Embryonic facial prominence (tissue), 1 donor: ENCODE measurements at regions not wholly inside any gene's neighbourhood (a gene's known extent, or its start where the extent isn't known, plus 50 kb on each side); places are given as distances from the start of the nearest gene placed in this dataset.
"Not testable (repeated sequence)": the region's sequence is repeated elsewhere in the genome, so short reads cannot be mapped to it uniquely, and the experiment has no call there.

Experiments
- DNase-seq: peaks from one replicate; pipeline ENCODE4 v3.0.0-alpha.2; 2016; ENCODE audit errors: extremely low spot score

DNA sequence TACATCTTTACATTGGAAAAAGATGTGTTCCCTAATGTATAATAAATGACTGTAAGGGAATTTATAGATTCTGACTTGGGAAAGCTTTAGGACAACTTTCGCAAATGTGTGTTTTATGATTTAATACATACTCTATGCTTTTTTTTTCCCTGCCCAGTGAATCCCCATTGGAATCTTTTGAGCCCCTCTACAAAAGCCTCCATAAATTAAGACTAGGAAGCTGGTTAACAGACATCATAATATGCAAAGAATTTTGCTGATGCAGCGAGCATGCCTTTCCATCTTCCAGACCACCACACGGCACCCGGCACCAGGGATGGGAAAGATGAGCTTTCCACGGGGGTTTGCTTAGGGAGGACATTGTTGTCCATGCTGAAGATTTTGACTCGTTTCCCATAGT is 156.1 kb upstream of the IVNS1ABP start:
- DNase-seq = no peak

DNA sequence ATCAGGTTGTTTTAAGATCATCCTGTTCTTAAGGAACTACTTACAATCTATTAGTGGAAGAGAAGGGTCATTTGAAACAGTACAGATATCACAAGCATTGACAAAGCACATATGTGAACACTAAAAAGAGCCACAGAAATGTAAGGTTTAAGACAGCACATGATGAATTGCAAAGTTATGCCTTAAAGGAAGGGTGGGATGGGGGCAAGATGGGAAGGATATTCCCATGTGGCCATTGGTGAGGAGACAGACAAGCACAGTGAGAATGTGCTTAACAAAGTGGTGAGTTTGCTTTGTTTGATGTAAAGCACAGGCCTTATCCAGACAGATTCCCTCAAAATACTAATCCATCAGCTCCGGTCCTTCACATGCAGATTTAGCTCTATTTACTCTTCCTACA is 151.6 kb upstream of the IVNS1ABP start:
- no peak for DNase-seq

DNA sequence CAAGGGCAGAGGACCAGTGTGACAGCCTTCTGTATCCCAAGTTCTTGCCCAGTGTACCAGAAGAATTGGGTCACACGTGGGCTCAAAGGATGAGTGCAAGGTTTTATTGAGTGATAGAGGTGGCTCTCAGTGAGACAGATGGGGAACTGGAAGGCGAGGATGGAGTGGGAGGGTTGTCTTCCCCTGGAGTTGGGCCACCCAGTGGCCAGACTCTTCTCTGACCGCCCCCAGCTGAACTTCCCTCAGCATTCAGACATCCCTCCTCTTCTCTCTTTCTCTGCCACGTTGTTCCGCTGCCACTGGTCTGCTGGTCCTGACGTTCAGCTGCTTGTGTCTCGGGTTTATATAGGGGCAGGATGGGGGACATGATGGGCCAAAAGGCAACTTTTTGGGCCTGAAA is 150.1 kb upstream of the IVNS1ABP start:
- DNase-seq = no peak

DNA sequence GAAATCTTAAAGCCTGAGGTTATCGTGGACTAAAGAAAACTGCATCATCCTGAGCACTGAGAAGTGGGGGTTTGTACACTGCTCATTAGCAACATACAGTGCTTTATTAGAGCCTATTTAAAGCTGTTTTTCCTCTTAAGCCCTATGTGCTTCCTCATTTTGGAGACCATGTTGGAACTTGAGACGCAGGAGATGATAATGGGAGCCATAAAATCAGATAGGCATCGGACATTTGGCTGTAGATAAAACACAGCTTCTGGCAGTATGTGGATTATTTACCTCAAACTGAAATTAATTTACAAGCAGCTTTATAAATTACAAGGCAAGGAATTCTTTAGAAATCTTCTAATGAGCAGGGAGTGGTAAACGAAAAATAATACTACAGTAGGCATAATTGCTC is 147.7 kb upstream of the IVNS1ABP start:
- no peak for DNase-seq

DNA sequence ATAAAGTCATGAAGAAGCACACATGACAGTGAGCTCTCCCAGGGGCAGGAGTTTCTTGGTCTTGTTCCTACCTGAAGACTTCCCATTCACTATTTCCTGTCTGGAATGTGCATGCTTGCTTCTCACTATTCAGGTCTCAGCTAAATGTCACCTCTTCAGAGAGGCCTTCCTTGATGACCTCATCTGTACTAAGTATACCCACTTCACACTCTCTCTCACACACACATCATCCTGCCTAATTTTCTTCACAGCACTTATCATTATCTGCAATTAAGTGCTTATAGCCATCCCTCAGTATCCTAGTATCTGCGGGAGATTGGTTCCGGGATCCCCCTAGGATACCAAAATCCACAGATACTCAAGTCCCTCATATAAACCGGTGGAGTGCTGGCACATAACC is 146.4 kb upstream of the IVNS1ABP start:
- no peak for DNase-seq

DNA sequence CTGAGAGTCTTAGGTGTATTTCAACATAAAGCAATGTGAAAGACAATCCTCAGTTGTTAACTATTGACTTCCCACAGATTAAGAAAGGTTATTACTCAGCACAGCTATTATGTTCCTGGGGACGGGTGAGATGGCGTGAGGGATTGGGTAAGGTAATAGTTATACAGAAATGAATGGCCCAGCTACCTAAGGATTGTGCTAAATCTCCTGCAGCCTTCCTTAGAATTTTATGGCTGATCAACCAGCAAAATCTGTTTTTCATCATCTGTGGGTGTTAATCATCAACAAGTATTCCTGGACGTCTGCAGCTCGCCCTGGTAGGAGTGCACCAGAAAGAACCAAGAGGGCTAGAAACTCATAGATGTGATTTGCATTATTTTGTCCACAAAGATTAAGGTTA is 146.0 kb upstream of the IVNS1ABP start:
- no peak for DNase-seq

DNA sequence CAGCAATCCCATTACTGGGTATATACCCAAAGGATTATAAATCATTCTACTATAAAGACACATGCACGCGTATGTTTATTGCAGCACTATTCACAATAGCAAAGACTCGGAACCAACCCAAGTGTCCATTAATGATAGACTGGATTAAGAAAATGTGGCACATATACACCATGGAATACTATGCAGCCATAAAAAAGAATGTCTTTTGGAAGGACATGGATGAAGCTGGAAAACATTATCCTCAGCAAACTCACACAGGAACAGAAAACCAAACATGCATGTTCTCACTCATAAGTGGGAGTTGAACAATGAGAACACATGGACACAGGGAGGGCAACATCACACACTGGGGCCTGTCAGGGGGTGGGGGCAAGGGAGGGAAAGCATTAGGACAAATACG is 143.7 kb upstream of the IVNS1ABP start:
- not testable (repeated sequence) for DNase-seq

DNA sequence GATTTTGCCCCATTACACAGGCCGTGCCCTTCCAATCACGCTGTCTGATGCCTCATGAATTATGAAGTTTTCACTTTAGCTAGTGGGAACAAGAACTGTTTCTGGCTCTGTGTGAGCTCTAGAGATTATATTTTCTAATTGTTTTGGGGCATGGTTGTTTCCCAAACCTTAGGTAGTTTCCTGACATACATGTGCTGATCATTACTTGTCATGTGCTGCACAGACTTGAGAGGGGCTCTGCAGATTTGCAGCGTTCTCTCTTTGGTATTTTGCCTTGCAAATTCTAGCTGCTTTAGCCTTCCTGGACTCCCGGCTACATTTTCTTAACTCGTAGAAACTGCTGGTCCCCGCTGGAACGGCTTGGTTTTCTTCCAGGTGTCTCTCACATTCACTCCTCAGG is 142.1 kb upstream of the IVNS1ABP start:
- no peak for DNase-seq

DNA sequence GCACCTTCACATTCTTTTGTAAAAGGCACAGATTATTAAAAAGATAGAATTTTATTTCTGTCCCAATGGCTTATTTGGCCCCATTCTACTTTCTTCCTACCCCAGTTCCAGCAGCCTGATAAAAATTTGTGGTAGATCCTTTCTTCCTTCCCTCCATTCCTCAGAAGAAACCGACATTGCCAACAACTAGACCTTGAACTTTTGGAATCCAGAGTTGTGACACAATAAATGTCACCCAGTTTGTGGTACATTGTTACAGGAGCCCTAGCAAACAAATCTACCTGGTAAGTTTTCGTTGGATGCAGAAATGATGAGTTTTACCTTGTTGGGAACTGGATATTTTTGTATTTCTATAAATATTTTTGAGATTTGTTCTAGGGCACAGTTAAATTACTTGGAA is 141.6 kb upstream of the IVNS1ABP start:
- no peak for DNase-seq

DNA sequence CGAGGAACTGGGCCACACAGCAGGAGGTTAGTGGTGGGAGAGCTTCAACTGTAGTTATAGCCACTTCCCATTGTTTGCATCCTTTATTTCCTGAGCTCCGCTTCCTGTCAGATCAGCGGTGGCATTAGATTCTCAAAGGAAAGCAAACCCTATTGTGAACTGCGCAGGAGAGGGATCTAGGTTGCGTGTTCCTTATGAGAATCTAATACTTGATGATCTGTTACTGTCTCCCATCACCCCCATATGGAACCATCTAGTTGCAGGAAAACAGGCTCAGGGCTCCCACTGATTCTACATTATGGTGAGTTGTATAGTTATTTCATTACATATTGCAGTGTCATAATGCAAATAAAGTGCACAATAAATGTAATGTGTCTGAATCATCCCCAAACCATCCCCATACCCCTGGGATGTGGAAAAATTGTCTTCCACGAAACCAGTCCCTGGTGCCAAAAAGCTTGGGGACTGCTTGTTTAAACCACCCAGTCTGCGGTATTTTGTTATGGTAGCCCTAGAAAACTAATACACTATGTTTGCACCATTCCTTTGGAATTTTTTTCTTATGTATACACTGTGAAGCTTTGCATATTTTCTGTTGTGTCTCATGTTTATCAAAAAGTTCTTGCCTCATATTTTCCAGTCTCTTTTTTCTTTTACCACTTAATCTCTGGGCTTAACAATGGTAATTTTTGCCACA is 136.6 kb upstream of the IVNS1ABP start:
- DNase-seq = no peak

DNA sequence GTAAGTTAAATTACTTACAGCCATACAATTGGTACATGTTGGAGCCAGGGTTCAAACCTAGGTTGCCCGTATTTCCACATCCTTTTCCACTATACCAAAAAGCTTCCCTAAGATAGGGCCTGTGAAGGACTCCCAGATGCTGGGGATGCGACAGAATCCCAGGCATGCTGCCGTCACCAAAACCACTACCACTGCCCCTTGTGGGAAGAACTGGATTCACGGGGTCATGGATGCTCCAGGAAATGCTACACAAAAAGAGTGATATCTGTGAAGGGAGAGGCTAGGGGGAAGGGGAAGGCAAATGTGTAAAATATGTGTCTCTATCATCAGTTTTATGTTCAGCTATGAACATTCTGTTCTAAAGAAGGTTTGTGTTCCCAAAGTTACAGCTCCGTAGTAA is 133.9 kb upstream of the IVNS1ABP start:
- no peak for DNase-seq

DNA sequence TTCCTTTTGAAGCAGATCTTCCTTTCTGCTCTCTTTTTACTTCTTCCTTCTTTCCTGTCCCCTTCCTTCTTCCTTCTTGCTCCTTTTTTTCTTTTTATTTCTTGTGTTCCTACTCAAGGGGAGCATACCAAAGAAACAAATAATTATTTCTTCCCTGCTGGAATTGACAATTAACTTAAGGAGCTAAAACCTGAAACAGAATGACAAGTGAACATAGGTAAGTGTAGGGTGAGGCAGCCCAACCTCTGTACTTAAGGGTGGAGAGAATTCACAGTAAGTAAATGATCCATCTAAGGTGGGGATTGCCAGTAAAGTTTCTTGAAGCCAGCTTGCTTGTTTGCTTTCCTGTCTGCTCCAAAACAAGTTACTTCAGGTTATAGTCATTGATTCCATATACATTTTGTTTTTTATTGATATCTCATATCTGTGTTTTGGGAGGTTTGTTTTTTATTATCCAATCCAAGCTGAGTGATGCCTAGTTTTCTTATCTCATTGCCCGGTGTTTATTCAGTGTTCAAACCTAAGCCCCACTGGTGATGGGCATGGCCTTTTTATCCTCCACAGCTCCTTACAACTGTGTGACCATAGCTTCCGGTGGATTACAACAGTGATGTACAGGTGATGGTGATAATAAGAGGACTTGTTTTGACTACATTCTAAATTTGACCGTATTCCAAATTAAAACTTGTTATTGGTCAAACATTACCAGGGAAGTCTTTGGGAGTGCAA is 133.2 kb upstream of the IVNS1ABP start:
- DNase-seq = no peak

DNA sequence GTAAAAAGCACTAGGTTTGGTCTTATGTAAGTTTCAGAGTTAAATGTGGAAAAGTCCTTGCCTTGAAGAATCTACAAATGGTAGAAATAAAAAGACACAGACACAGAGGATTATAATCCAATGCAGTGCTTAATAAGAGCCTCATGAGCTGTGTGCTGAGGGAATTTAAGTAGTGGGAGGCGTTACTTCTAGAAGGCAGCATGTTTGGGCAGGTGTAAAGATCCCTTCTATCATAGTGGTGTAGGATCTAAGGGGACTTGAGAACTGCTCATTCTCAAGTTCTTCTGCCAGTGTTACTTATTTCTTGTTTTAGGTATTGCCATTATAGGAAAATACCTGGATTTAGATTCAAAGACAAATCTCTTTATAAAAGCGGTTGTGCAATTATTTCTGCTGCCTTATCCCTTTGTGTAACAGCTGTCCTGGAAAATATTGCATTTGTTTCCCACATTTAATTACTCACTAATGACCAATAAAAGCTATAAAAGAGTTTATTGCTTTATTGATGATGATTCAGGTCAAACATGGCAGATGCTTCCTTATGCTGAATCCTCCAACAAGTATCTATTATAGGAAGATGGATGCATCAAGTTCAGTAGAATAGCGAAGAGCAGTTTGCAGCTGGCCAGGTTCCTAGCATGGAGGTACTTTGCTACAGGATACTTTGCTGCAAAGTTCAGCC is 132.5 kb upstream of the IVNS1ABP start:
- no peak for DNase-seq

DNA sequence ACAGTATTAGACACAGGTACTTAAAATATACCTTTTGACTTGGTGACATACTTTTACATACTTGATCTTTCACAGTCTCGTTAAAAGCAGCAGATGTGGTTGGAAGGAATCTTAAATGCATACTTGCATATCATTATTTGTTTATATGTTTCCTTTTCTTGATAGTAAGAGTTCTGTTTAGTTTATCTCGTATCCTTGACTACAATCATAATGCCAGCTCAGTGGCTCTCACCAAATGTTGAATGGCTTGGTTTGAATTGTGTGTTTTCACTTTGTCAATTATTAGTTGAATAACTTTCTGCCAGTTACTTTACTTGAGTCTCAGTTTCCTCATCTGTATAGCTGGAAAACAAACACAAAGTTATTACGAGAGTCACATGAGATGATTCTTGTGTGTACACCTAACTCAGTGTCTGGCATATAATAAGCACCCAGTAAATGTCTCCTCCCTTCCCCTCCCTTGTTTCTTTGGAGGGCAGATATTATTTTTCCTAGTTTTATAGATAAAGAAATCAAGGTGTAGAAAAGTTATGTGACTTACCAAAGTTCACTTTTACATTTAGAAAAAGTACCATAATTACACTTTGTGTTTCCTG is 131.6 kb upstream of the IVNS1ABP start:
- DNase-seq = no peak

DNA sequence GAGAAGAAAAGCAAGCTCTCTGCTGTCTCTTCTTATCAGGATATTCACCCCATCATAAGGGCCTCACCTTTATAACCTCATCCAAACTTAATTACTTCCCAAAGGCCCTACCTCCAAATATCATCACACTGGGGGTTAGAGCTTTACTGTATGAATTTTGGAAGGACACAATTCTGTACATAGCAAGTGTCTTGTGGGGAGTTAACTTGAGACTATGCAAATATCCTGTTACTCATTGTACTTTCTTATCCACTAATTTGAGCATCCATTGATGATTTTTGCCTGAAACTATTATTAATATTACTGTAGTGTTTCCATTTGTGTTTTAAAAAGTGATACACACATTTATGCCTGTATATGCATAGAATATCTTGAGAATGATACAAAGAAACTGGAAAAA is 129.1 kb upstream of the IVNS1ABP start:
- DNase-seq = no peak

DNA sequence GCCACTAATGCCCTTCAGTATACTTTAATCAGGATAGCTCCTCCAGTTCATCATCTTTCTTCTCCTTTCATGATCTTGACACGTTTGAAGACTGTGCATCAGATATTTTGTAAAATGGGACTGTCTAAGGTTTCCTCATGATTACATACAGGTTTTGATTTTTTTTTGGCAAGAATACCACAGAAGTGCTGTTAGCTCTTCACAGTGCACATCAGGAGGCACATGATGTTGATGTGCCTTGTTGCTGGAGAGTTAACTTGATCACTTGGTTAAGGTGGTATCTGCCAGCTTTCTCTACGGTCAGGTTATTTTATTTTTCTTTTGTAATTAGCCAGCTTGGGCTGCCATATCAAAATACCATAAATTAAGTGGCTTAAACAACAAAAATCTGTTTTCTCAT is 128.6 kb upstream of the IVNS1ABP start:
- no peak for DNase-seq

DNA sequence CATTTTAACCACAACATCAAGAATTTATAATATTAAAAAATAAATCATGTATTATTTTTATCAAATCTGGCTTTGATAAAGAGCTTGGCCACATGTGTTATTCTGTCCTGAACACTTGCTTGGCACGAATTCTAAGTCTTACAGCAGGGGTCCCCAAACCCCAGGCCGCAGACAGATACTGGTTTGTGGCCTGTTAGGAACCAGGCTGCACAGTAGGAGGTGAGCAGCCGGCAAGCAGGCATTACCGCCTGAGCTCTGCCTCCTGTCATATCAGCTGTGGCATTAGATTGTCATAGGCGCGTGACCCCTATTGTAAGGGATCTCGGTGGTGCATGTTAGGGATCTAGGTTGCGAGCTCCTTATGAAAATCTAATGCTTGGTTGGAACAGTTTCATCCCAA is 127.6 kb upstream of the IVNS1ABP start:
- no peak for DNase-seq

DNA sequence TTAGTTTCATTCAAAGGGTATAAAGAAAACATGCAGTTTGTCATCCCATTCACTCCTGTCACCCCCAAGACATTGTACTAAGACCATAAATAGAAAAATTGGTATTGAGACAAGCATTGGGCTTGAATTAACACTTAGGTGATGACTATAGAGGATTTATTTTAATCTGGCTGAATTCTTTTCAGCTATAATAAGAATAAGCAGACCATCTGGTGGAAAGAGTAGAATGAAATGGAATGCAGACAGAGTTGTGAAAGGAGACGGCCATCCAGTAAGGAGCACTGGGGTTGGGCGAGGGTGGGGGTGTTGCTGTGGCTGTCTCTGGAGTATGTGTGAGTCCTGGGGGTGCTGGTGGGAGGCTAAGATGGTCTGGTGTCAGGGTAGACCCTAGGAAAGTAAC is 125.0 kb upstream of the IVNS1ABP start:
- DNase-seq = no peak

DNA sequence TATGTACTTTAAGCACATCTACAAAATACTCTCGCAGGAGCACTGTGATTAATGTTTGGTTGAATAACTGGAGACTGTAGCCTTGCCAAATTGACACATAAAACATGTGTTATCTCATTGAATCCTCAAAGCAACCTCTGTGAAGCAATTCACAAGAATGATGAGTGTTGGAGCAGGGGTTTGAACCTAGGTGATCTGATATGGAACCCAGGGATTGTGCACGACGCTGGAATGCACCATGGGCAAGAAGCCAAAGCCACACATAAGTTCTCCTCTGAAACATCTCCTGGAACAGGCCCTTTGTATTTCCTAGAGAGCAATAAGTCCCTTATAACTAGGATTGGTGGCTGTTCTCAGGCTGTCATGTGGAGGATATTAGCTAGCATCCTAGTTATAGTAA is 124.6 kb upstream of the IVNS1ABP start:
- no peak for DNase-seq

DNA sequence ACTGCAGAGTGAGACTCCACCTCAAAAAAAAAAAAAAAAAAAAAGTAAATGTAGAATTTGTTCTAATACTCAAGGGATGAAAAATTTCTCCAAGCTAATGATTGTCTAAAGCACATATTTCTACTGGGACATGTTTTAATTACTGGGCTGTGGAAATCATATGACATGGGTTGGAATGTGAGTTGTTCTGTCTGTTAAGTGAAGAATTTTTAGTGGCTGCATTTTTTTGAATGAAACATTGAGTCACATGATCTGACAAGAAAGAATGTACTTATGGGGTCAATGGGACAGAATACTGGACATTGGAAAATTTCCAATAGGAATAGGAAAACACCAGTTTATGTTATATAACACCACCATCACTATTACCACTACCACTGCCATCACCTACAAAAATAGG is 123.8 kb upstream of the IVNS1ABP start:
- DNase-seq = no peak

DNA sequence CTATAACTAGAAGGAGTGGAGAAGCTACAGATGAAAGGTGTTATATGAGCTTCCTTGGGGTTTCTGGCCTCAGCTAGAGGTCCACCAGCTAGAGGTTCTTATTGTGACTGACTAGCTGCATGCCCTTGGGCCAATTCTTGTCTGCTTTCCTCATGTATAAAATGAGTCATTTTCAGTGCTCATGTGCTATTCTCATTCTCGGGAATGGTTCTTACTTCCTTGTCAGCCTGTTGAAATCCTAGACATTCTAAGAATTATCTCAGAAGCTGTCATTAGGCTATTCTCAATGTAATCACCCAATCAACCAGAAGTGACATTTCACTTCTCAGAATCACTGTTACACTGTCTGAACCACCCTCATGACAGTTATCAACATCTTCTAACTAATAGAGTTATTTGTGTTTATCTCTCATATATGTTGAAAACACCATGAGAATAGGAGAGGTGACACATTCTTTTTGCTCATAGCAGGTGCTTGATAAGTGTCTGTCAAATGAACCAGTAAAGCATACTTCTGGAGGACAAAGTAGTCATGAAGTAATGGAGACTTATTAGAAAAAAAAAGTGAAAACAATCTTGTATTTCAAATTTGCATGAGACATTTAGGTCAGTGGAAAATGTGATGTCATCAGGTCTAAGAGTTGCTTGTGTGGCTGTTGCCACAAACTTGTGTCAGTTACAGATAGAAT is 122.8 kb upstream of the IVNS1ABP start:
- DNase-seq = no peak

DNA sequence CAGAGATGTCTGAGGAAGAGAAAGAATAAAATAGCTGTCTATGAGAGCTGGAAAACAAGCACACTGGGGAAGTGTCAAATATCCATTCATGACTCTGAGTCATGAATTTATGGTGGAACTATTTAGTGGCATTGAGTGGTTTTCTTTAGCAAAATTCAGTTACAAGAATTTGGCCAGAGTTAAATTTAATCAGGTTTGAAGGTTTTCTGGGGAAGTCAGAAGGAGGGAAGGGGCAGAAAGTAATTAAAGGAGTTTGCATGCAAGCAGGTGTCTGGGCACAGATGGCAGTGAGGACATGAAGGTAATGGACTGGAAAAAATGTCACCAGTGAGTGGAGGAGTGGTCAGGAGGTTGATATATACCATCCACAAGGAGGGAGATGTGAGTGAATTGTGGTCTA is 121.9 kb upstream of the IVNS1ABP start:
- no peak for DNase-seq
